ENCODE measurements at regions not wholly inside any gene's neighbourhood (a gene's known extent, or its start where the extent isn't known, plus 50 kb on each side); places are given as distances from the start of the nearest gene placed in this dataset.
A peak's percentile ranks its signal among the peaks of the same experiment; 100 is the strongest.
"Not testable (repeated sequence)": the region's sequence is repeated elsewhere in the genome, so short reads cannot be mapped to it uniquely, and the experiment has no call there.

- DNase-seq (ENCODE audit: low read depth), result no peak
Measured at GRCh38 chr2:137886083-137886831, 78.0 kb upstream of the HNMT start.

- peak; percentile 24 for DNase-seq (ENCODE audit: low read depth)
Measured at GRCh38 chr2:137888845-137889244, 75.4 kb upstream of the HNMT start.

GRCh38 chr2:137892739-137893138 lies 71.5 kb upstream of the HNMT start:
- DNase-seq (ENCODE audit: low read depth), result no peak

- no peak for DNase-seq (ENCODE audit: low read depth)
Measured at GRCh38 chr2:137893145-137893544, 71.1 kb upstream of the HNMT start.

- no peak for DNase-seq (ENCODE audit: low read depth)
Measured at GRCh38 chr2:137896467-137896866, 67.8 kb upstream of the HNMT start.

- DNase-seq (ENCODE audit: low read depth), result no peak
Measured at GRCh38 chr2:137897082-137897481, 67.2 kb upstream of the HNMT start.

GRCh38 chr2:137900421-137901141 lies 63.7 kb upstream of the HNMT start:
- DNase-seq (ENCODE audit: low read depth), result no peak

- peak; percentile 28 for DNase-seq (ENCODE audit: low read depth)
Measured at GRCh38 chr2:137910641-137911040, 53.6 kb upstream of the HNMT start.

- DNase-seq (ENCODE audit: low read depth), result no peak
Measured at GRCh38 chr2:137912371-137912770, 51.9 kb upstream of the HNMT start.

GRCh38 chr2:137913169-137913568 lies 51.1 kb upstream of the HNMT start:
- no peak for DNase-seq (ENCODE audit: low read depth)

- DNase-seq (ENCODE audit: low read depth), result not testable (repeated sequence)
Measured at GRCh38 chr2:137913648-137914047, 50.6 kb upstream of the HNMT start.

Measured in EH (cell line).